ENCODE measurements at regions not wholly inside any gene's neighbourhood (a gene's known extent, or its start where the extent isn't known, plus 50 kb on each side); places are given as distances from the start of the nearest gene placed in this dataset.

- TF ChIP-seq CTCF (IDR thresholded peaks at IDR 0.05) (no peak), POLR2A (IDR thresholded peaks at IDR 0.05) (no peak), POLR2AphosphoS5 (IDR thresholded peaks at IDR 0.05) (no peak), EP300 (IDR thresholded peaks at IDR 0.05) (no peak)
- no peaks in the 10 kb centered on the region for H3K36me3 ChIP-seq
- 91 to 94% (median 93%) methylated on average over 2 of the region's 2 CpGs for WGBS, 5 donors
- H3K4me1 ChIP-seq = peaks cover 0 to 38% (median 16%) of the 10 kb centered on the region in 4 donors
- no peaks in the 10 kb centered on the region for H3K9me3 ChIP-seq
- H3K27me3 ChIP-seq = no peaks in the 10 kb centered on the region
- DNase-seq = no peak
- no peak overlapping the region for H3K4me3 ChIP-seq
- intact Hi-C loops (cut with DNase I; ENCODE audit: low total_unique reads) = no loop called here
- H3K27ac ChIP-seq = no peak overlapping the region
Measured at GRCh38 chr6:137800762-137801161, 66.3 kb upstream of the TNFAIP3 start.

GRCh38 chr6:137801352-137802114 is 65.5 kb upstream of the TNFAIP3 start:
- H3K9me3 ChIP-seq = no peaks in the 10 kb centered on the region
- WGBS, 5 donors = 83 to 97% (median 85%) methylated on average over 5 of the region's 5 CpGs
- no peak for DNase-seq

GRCh38 chr6:137802408-137803182 is 64.5 kb upstream of the TNFAIP3 start:
- 94 to 98% (median 95%) methylated on average over 8 of the region's 8 CpGs for WGBS, 5 donors
- no peak for DNase-seq
- no peak overlapping the region for H3K4me3 ChIP-seq
- no peak for TF ChIP-seq CTCF (IDR thresholded peaks at IDR 0.05)
- no peaks in the 10 kb centered on the region for H3K9me3 ChIP-seq
- H3K27ac ChIP-seq = no peak overlapping the region
- no peaks in the 10 kb centered on the region for H3K27me3 ChIP-seq
- H3K36me3 ChIP-seq = no peaks in the 10 kb centered on the region
- H3K4me1 ChIP-seq = peaks cover 0 to 37% (median 17%) of the 10 kb centered on the region in 4 donors
- intact Hi-C loops (cut with DNase I; ENCODE audit: low total_unique reads) = no loop called here

More at GRCh38 chr6:137801352-137802114, 65.5 kb upstream of the TNFAIP3 start:
- H3K36me3 ChIP-seq = no peaks in the 10 kb centered on the region
- no peak overlapping the region for H3K4me3 ChIP-seq
- no peak overlapping the region for H3K27ac ChIP-seq
- TF ChIP-seq POLR2A (IDR thresholded peaks at IDR 0.05) = no peak
- no peak for TF ChIP-seq EP300 (IDR thresholded peaks at IDR 0.05)
- no peak for TF ChIP-seq POLR2AphosphoS5 (IDR thresholded peaks at IDR 0.05)
- no peak for TF ChIP-seq CTCF (IDR thresholded peaks at IDR 0.05)
- no peaks in the 10 kb centered on the region for H3K27me3 ChIP-seq
- intact Hi-C loops (cut with DNase I; ENCODE audit: low total_unique reads) = no loop called here
- peaks cover 0 to 38% (median 17%) of the 10 kb centered on the region in 4 donors for H3K4me1 ChIP-seq

- no peaks in the 10 kb centered on the region for H3K9me3 ChIP-seq
- H3K27me3 ChIP-seq = no peaks in the 10 kb centered on the region
- peak in 1 of 2 donors; percentile 61 for DNase-seq
- H3K4me1 ChIP-seq = peaks cover 0 to 22% (median 11%) of the 10 kb centered on the region in 4 donors
- H3K4me3 ChIP-seq = no peak overlapping the region
- H3K27ac ChIP-seq = peak overlapping the region in 4 of 5 donors; percentile 17 to 63 (median 44)
- TF ChIP-seq EP300 (IDR thresholded peaks at IDR 0.05) = no peak
- no peak for TF ChIP-seq POLR2A (IDR thresholded peaks at IDR 0.05)
- 8 to 18% (median 18%) methylated on average over 2 of the region's 2 CpGs for WGBS, 5 donors
- no peaks in the 10 kb centered on the region for H3K36me3 ChIP-seq
- intact Hi-C loops (cut with DNase I; ENCODE audit: low total_unique reads) = no loop called here
Measured at GRCh38 chr6:137804637-137805036, 62.4 kb upstream of the TNFAIP3 start.
